ENCODE measurements at regions not wholly inside any gene's neighbourhood (a gene's known extent, or its start where the extent isn't known, plus 50 kb on each side); places are given as distances from the start of the nearest gene placed in this dataset.
"Not testable (repeated sequence)": the region's sequence is repeated elsewhere in the genome, so short reads cannot be mapped to it uniquely, and the experiment has no call there.

- DNase-seq: no peak
Observed at GRCh38 chr5:133881576-133882388, 86.6 kb downstream of the C5orf15 start.

- DNase-seq: no peak
Observed at GRCh38 chr5:133878236-133878555, 90.2 kb downstream of the C5orf15 start.

DNA sequence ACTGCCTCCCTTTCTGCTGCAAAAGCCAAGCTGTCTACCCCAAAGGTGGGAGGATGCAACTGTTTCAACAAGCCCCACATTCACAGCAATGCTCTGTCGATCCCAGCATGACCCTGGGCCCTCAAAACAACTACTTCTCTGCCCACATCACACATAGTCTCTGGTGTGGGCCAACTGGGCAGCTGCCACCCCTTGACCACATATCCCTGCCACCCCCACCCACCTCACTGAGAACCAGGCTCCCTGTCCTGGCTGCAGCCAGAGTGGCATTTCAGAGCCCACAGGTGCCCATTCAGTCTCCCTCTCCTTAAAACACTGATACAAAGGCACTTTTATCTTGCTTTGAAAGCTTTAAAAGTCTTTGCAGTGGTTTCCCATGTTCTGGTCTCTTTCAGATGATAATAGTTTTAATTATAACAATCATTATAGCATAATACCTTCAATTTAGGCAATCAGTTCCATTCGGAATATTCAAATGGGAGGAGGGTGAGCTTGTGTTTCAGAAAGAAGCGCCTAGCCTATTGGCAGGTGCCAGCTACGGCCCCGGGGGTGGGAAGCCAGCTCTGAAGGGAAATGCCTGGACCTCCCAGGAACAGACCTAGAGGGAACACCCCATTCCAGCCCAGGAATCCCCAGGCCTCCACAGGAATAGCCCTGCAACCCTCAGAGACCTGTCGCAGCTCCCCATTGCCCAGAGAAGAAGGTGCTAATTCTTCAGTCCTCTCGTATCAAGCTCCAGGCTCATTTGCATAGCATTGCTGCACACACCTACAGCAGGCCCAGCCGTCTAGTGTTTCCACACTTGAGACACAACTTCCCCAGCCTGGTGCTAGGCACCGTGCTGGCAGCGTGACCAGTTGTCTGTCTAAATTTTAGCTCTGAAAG is 90.8 kb downstream of the C5orf15 start:
- no peak for DNase-seq

DNA sequence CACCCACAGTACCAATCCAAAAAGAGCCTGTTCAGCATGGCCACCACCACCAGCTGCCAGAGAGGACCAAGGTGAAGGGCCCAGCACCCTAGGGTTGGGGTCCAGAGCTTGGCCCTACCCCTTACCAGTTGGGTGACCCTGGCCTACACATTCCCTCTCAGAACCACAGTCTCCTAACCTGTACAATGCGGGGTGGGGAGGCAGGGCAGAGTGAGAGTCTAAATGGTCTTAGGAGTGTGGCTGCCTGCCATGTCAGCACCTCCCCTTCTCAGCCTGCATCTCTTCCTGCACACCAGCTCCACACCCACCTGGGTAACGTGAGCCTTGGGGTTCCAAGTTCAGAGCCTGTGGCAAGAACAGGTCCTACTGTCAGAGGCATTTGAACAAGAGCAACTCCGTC is 92.2 kb downstream of the C5orf15 start:
- no peak for DNase-seq

DNA sequence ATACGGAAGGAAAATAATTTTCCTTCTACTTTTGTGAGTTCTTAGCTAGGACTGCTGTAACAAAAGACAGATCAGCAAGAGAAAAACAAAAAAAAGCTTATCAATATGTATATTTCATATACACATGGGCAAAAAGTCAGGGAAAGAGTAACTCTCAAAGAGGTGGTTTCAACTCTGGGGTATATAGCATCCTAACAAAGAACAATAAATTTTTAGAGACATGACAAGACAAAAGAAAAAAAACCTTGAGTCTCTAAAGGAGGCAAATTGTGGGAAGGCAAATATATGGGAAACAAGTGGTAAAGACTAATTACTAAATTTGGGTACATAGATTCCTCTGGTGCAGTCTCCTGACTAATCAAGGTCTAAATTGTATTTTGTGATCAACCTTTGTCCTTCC is 93.2 kb downstream of the C5orf15 start:
- no peak for DNase-seq

GRCh38 chr5:133873449-133873848 is 95.0 kb downstream of the C5orf15 start:
- DNase-seq: no peak

DNA sequence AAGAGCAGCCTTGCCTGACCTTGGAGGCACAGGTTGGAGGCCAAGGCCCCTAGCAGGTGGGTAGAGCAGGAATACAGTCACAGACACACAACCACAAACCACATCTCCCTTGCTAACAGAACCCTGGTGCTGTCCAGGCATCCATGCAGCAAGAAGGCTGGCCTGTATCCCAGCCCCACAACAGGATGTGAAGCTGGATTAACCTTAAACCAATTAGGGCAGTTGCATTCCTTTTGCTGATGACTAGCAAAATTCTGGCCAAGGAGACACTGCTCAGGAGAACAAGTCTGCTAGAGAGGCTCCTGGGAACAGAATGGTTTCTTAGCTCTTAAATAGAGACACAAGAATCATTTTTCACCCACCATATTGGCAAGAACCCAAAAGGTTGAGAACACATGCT is 97.8 kb downstream of the C5orf15 start:
- DNase-seq: no peak

- no peak for DNase-seq
Observed at GRCh38 chr5:133869519-133870335, 98.7 kb downstream of the C5orf15 start.

DNA sequence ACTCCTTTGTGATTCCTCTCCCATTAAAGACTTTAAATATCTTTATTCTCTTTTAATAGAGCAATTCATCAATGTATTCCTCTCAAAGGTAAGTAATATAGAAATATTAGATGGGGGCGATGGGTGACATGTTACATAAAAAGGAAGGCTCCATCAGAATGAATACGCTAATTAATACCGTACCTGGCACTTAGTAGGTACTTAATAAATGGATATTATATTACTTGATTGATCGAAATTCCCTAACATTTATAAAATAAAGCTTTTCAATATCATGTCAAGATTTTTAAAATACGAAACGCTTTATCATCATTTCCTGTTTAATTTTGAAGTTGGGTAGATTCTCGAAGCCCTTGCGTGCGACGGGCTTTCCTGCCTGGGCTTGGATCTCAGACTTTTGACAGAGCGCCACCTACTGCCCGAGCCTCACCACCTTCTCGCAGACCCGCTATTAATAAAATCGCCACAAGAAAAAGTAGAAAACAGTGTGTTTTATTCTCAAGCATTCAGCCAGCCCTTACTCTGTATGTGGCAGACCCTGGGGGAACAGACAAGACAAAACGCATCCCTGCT is 99.4 kb downstream of the C5orf15 start:
- DNase-seq: peak; percentile 10 to 62 (median 48)

GRCh38 chr5:133867851-133868545 is 100.4 kb downstream of the C5orf15 start:
- no peak for DNase-seq

DNA sequence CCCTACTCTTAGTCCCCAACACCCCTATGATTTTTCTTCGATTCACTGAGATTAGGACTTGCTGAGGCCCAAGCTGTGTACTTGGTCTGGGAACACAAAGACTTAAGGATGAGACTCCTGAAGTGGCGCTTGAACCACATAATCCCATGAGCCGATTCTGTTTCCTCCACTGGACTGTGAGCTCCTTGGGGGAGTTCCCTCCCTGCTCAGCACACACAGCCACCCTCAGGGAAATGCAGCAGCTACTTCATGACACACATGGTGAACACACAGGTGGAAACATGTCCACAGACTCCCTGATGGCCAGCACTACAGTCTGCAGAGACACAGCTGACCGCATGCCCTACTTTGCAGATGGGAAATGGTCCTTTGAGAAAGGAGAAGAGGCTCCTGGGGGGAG is 101.1 kb downstream of the C5orf15 start:
- DNase-seq: no peak

- no peak for DNase-seq
Observed at GRCh38 chr5:133866903-133867245, 101.6 kb downstream of the C5orf15 start.

DNA sequence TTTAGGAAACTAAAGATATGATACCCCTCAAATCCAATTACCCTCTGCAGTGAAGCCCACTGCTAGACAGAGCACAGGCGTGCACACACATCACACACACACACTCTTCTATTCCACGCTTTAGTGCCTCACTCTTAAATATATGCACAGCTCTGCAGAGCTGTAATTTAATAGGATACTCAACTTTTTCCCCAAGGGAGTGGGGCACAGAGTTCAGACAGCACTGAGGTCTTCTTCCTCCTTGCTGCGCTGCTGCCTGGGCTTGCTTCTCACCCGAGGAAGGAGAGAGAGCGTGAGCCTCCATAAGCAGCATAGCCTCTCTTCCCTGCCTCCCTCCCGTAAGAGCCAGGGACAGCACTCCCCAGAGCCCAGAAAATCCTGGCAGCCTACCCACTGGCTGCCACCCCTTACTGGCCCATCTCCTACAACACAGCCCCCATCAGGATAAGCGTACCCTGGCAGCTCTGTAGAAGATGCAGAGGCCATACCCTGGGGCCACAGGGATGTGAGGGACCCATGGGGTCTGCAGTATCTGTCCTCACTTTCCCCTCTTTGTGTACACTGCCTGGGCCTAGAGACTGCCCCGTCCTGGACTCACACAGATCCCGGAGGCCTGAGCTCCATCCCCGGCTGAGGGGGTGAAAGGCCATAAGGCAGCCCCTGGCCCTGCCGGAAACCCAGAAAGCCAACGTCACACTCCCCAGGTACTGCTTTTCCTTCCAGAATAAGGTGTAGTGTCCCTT is 102.1 kb downstream of the C5orf15 start:
- no peak for DNase-seq

DNA sequence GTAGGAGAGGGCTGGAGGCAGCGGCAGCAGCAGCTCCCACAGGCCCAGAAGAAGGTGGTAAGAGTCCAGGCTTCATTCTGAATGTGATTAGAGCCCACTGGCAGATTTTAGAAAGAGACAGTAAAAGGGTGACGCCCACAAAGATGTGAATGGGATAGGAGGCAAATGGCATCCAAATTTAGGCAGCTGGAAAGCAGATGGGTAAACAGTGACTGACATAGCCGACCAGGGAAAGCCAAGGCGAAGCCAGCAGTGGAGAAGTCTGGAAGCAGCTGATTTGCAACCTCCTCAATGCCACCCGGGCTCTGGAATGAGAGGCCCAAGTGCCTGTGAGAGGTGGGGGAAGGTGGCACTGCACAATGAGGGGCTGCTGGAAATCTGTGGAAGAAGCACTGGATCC is 103.3 kb downstream of the C5orf15 start:
- DNase-seq: no peak

GRCh38 chr5:133864711-133865110 is 103.7 kb downstream of the C5orf15 start:
- DNase-seq: no peak

GRCh38 chr5:133863857-133864585 is 104.4 kb downstream of the C5orf15 start:
- no peak for DNase-seq

- DNase-seq: no peak
Observed at GRCh38 chr5:133861161-133861737, 107.2 kb downstream of the C5orf15 start.

- DNase-seq: no peak
Observed at GRCh38 chr5:133859073-133859472, 109.4 kb downstream of the C5orf15 start.

- DNase-seq: not testable (repeated sequence)
Observed at GRCh38 chr5:133857595-133858313, 110.7 kb downstream of the C5orf15 start.

DNA sequence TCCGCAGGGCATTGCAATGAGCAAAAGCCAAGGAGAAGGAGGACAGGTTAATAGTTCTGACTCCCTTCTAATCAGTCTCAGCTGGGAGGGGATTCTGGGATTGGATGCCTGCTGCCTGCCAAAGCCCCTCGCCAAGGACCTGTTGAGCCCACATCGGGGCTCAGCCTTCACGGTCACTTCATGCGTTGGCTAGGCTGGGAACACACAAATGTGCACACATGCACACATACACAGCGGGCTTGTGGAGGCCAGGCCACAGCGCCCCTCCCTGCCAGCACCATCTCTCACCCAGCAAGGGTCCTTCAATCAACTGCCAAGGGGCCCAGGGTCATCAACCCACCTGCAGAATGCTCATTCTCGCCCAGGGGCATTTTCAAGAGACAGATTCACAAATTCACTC is 113.9 kb downstream of the C5orf15 start:
- no peak for DNase-seq
